BE2C (cell line): ENCODE measurements at regions not wholly inside any gene's neighbourhood (a gene's known extent, or its start where the extent isn't known, plus 50 kb on each side); places are given as distances from the start of the nearest gene placed in this dataset.

Experiments
- DNase-seq: peaks from one replicate; pipeline ENCODE4 v3.0.0-alpha.2; 2020
- H3K27me3 ChIP-seq: fragments of 250-450 bp; sonication (Bioruptor Pico); 2 replicates; pipeline ENCODE4 v1.5.1; 2020; ENCODE audit warnings: mild to moderate bottlenecking
- H3K36me3 ChIP-seq: fragments of 250-450 bp; sonication (Bioruptor Pico); 2 replicates; pipeline ENCODE4 v1.5.1; 2020; ENCODE audit warnings: mild to moderate bottlenecking
- H3K4me1 ChIP-seq: fragments of 250-450 bp; sonication (Bioruptor Pico); 2 replicates; pipeline ENCODE4 v1.5.1; 2020
- H3K4me3 ChIP-seq: 2 replicates; pipeline ENCODE4 v1.5.1; 2011; ENCODE audit warnings: low read depth, low read length
- H3K9me3 ChIP-seq: fragments of 250-450 bp; sonication (Bioruptor Pico); 2 replicates; pipeline ENCODE4 v1.5.1; 2020
- CTCF ChIP-seq: IDR thresholded peaks from 2 replicates; pipeline ENCODE4 v1.5.1; 2012; ENCODE audit warnings: mild to moderate bottlenecking, low read depth, low read length

- no peak for DNase-seq
- no peaks in the 10 kb centered on the region for H3K4me1 ChIP-seq
- H3K27me3 ChIP-seq, result no peaks in the 10 kb centered on the region
- H3K4me3 ChIP-seq, result no peak overlapping the region
- no peaks in the 10 kb centered on the region for H3K36me3 ChIP-seq
- no peaks in the 10 kb centered on the region for H3K9me3 ChIP-seq
- no peak for TF ChIP-seq CTCF
These were observed 127.7 kb downstream of the MN1 start for GRCh38 chr22:27673839-27674238.

GRCh38 chr22:27674261-27674923 lies 127.2 kb downstream of the MN1 start:
- no peak for TF ChIP-seq CTCF
- Histone ChIP-seq H3K4me1 (no peaks in the 10 kb centered on the region), H3K4me3 (no peak overlapping the region), H3K9me3 (no peaks in the 10 kb centered on the region), H3K27me3 (no peaks in the 10 kb centered on the region), H3K36me3 (no peaks in the 10 kb centered on the region)
- DNase-seq, result no peak

GRCh38 chr22:27676545-27677213 lies 124.9 kb downstream of the MN1 start:
- no peaks in the 10 kb centered on the region for H3K9me3 ChIP-seq
- DNase-seq, result no peak
- no peaks in the 10 kb centered on the region for H3K27me3 ChIP-seq
- H3K4me3 ChIP-seq, result no peak overlapping the region
- no peaks in the 10 kb centered on the region for H3K36me3 ChIP-seq
- no peaks in the 10 kb centered on the region for H3K4me1 ChIP-seq
- no peak for TF ChIP-seq CTCF

- no peaks in the 10 kb centered on the region for H3K27me3 ChIP-seq
- no peak overlapping the region for H3K4me3 ChIP-seq
- no peaks in the 10 kb centered on the region for H3K4me1 ChIP-seq
- DNase-seq, result no peak
- H3K36me3 ChIP-seq, result no peaks in the 10 kb centered on the region
- no peaks in the 10 kb centered on the region for H3K9me3 ChIP-seq
- no peak for TF ChIP-seq CTCF
These were observed 123.6 kb downstream of the MN1 start for GRCh38 chr22:27677905-27678458.

- DNase-seq, result no peak
- no peaks in the 10 kb centered on the region for H3K27me3 ChIP-seq
- no peak overlapping the region for H3K4me3 ChIP-seq
- TF ChIP-seq CTCF, result no peak
- H3K36me3 ChIP-seq, result no peaks in the 10 kb centered on the region
- no peaks in the 10 kb centered on the region for H3K4me1 ChIP-seq
- H3K9me3 ChIP-seq, result no peaks in the 10 kb centered on the region
These were observed 122.4 kb downstream of the MN1 start for GRCh38 chr22:27679176-27679575.

GRCh38 chr22:27679693-27680488 lies 121.7 kb downstream of the MN1 start:
- no peak for DNase-seq
- no peak for TF ChIP-seq CTCF
- Histone ChIP-seq H3K27me3 (no peaks in the 10 kb centered on the region), H3K9me3 (no peaks in the 10 kb centered on the region), H3K4me3 (no peak overlapping the region), H3K4me1 (no peaks in the 10 kb centered on the region), H3K36me3 (no peaks in the 10 kb centered on the region)
